Mammary epithelial cell (primary cell): ENCODE measurements at regions not wholly inside any gene's neighbourhood (a gene's known extent, or its start where the extent isn't known, plus 50 kb on each side); places are given as distances from the start of the nearest gene placed in this dataset.

Experiments used
- CTCF ChIP-seq, 2 donors: IDR thresholded peaks in 1 of 2; conservative IDR thresholded peaks in 1 of 2; 2 replicates each; pipeline ENCODE4 v1.5.1; 2011 to 2012; ENCODE audit warnings: inconsistent platforms in 2 of 2, low read length in 2 of 2, mild to moderate bottlenecking in 2 of 2, control low read depth in 1 of 2, low read depth in 1 of 2; ENCODE audit not compliant: insufficient read depth in 1 of 2; ENCODE audit errors: extremely low read depth in 1 of 2
- EZH2 ChIP-seq: IDR thresholded peaks from 2 replicates; pipeline ENCODE4 v1.6.1; 2012; ENCODE audit warnings: low read length, inconsistent platforms, borderline replicate concordance

- TF ChIP-seq EZH2 (no peak), CTCF (conservative IDR thresholded peaks at IDR 0.05 in 1 of 2, IDR thresholded peaks at IDR 0.05 in 1 of 2; ENCODE audit: extremely low read depth in 1 of 2, insufficient read depth in 1 of 2, low read depth in 1 of 2, low read length in 2 of 2) (no peak)
Observed at GRCh38 chr6:96460052-96460700, 61.4 kb upstream of the UFL1 start.
